ENCODE measurements at regions not wholly inside any gene's neighbourhood (a gene's known extent, or its start where the extent isn't known, plus 50 kb on each side); places are given as distances from the start of the nearest gene placed in this dataset.
A peak's percentile ranks its signal among the peaks of the same experiment; 100 is the strongest.
"Not testable (repeated sequence)": the region's sequence is repeated elsewhere in the genome, so short reads cannot be mapped to it uniquely, and the experiment has no call there.

DNA sequence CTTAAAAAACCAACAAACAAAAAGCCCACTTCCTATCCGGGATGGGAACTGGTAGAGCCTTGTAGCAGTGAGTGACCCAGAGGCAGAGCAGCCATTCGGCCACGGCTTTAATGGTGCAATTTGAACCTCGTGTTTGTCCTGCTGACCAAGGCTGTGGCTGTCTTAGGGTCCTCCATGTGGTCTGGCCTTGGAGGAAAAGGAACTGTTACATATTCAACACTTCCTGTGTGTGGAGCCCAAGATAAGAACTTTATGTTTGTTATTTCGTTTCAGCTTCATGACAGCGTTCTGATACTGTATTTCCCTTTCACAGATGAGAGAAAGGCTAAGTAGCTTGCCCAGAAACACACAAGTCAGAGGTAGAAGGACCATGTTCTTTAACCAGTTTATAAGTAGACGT, 269.8 kb downstream of the SV2B start:
- no peak for DNase-seq
- Histone ChIP-seq H3K27me3 (0 out of 2 replicates have a peak, but pooled peaks cover 2% of the 10 kb centered on the region), H3K36me3 (no peaks in the 10 kb centered on the region), H3K4me3 (ENCODE audit: low read depth, low read length) (no peak overlapping the region), H3K4me1 (no peaks in the 10 kb centered on the region; the same call in 1 of the 2 replicates), H3K9me3 (no peaks in the 10 kb centered on the region)
- TF ChIP-seq, protein P1, sequence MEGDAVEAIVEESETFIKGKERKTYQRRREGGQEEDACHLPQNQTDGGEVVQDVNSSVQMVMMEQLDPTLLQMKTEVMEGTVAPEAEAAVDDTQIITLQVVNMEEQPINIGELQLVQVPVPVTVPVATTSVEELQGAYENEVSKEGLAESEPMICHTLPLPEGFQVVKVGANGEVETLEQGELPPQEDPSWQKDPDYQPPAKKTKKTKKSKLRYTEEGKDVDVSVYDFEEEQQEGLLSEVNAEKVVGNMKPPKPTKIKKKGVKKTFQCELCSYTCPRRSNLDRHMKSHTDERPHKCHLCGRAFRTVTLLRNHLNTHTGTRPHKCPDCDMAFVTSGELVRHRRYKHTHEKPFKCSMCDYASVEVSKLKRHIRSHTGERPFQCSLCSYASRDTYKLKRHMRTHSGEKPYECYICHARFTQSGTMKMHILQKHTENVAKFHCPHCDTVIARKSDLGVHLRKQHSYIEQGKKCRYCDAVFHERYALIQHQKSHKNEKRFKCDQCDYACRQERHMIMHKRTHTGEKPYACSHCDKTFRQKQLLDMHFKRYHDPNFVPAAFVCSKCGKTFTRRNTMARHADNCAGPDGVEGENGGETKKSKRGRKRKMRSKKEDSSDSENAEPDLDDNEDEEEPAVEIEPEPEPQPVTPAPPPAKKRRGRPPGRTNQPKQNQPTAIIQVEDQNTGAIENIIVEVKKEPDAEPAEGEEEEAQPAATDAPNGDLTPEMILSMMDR (IDR thresholded peaks at IDR 0.05; ENCODE audit: low read depth, low read length) = no peak

DNA sequence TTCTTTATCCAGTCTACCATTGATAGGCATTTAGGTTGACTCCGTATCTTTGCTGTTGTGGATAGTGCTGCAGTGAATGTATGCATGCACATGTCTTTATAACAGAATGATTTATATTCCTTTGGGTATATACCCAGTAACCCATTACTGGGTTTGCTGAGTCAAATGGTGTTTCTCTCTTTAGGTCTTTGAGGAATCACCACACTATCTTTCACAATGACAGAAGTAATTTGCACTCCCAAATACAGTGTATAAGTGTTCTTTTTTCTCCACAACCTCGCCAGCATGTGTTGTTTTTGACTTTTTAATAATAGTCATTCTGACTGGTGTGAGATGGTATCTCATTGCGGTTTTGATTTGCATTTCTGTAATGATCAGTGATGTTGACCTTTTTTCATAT, 271.3 kb downstream of the SV2B start:
- not testable (repeated sequence) for DNase-seq; H3K27me3 ChIP-seq; H3K9me3 ChIP-seq; H3K4me1 ChIP-seq; H3K36me3 ChIP-seq; H3K4me3 ChIP-seq (ENCODE audit: low read depth, low read length)

DNA sequence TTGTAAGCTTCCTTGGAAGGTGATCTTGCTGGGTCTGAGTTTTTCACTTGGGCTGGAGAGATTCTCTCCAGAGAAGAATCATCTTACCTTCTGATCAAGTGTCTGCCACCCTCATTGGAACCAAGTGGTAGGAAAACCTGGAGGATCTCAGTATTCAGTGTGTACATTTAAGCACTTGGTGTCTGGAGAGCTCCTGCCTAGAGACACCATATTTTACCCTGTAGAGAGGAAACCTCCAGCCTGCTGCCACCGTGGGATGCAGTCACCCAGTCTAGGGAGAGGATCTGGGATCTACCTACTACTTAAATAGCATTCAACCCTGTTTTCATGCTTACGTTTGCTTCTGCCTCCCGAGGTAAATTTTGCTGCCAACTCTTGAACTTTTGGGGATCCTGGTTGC, 274.3 kb downstream of the SV2B start:
- Histone ChIP-seq H3K4me1 (no peaks in the 10 kb centered on the region; the same call in 1 of the 2 replicates), H3K9me3 (no peaks in the 10 kb centered on the region), H3K4me3 (ENCODE audit: low read depth, low read length) (no peak overlapping the region), H3K27me3 (0 out of 2 replicates have a peak, but pooled peaks cover 2% of the 10 kb centered on the region), H3K36me3 (no peaks in the 10 kb centered on the region)
- no peak for DNase-seq
- TF ChIP-seq, protein P1 (IDR thresholded peaks at IDR 0.05; ENCODE audit: low read depth, low read length) = no peak

DNA sequence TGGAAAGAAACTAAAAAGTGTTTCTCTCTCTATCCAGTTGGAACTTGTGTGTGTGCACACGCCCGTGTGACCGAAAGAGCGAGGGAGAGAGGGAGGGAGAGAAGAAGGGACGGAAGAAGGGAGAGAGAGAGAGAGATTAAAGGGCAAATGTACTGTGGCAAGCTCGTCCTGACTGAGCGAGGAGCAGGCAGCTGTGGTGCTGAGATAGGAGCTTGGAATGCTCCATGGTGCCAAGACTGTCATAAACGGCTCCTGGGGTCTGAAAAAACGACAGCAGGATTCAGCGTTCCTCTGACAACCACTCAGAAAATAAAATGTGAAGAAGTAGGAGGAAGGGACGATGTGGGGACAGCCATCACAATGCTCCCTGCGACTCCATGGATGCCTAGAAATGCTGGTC, 276.0 kb downstream of the SV2B start:
- Histone ChIP-seq H3K4me1 (no peaks in the 10 kb centered on the region), H3K9me3 (no peaks in the 10 kb centered on the region), H3K36me3 (no peaks in the 10 kb centered on the region), H3K4me3 (ENCODE audit: low read depth, low read length) (no peak overlapping the region), H3K27me3 (0 out of 2 replicates have a peak, but pooled peaks cover 2% of the 10 kb centered on the region)
- TF ChIP-seq, protein P1 (IDR thresholded peaks at IDR 0.05; ENCODE audit: low read depth, low read length) = no peak
- no peak for DNase-seq

DNA sequence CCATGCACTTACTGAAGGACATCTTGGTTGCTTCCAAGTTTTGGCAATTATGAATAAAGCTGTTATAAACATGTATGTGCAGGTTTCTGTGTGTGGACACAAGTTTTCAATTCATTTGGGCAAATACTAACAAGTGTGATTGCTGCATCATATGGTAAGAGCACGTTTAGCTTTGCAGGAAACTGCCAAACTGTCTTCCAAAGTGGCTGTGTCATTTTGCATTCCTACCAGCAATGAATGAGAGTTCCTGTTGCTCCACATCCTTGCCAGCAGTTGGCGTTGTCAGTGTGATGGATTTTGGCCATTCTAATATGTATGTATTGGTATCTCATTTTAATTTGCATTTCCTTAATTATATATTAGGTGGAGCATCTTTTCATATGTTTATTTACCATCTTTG, 280.1 kb downstream of the SV2B start:
- TF ChIP-seq, protein P1 (IDR thresholded peaks at IDR 0.05; ENCODE audit: low read depth, low read length) = 0 out of 2 replicates have a peak, but pooled peaks have one; percentile 2
- no peaks in the 10 kb centered on the region for H3K4me1 ChIP-seq
- H3K27me3 ChIP-seq = no peaks in the 10 kb centered on the region
- no peak overlapping the region for H3K4me3 ChIP-seq (ENCODE audit: low read depth, low read length)
- no peaks in the 10 kb centered on the region for H3K9me3 ChIP-seq
- no peaks in the 10 kb centered on the region for H3K36me3 ChIP-seq
- no peak for DNase-seq

DNA sequence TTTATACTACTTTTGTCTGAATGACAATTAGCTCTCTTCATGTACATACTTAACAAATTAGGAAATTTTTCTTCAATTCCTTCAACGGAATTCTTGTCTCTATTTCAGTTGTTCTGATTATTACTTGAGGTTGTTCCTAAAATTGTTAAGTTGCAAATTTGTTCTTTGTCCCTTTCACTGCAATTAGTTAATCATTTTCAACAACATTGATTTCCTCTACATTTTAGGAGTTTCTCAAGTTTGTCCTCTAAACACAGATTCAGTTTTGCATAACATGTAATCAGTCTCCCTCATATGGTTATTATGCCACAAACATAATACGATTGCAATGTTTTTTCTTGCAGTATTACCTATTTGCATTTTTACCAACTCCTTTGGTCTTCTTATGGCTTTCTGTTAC, 283.5 kb downstream of the SV2B start:
- Histone ChIP-seq H3K9me3 (no peaks in the 10 kb centered on the region), H3K36me3 (no peaks in the 10 kb centered on the region), H3K4me3 (ENCODE audit: low read depth, low read length) (no peak overlapping the region), H3K27me3 (no peaks in the 10 kb centered on the region), H3K4me1 (no peaks in the 10 kb centered on the region; the same call in 1 of the 2 replicates)
- no peak for DNase-seq
- TF ChIP-seq, protein P1 (IDR thresholded peaks at IDR 0.05; ENCODE audit: low read depth, low read length) = no peak
